ENCODE measurements at regions not wholly inside any gene's neighbourhood (a gene's known extent, or its start where the extent isn't known, plus 50 kb on each side); places are given as distances from the start of the nearest gene placed in this dataset.

GRCh38 chr10:10067644-10068043 lies 950.0 kb upstream of the CELF2 start:
- no peak for TF ChIP-seq CTCF (IDR thresholded peaks at IDR 0.05)
- TF ChIP-seq POLR2A (IDR thresholded peaks at IDR 0.05) = no peak

All from esophagus squamous epithelium (tissue), 4 donors.